ENCODE measurements at regions not wholly inside any gene's neighbourhood (a gene's known extent, or its start where the extent isn't known, plus 50 kb on each side); places are given as distances from the start of the nearest gene placed in this dataset.
"Not testable (repeated sequence)": the region's sequence is repeated elsewhere in the genome, so short reads cannot be mapped to it uniquely, and the experiment has no call there.

- no peak for DNase-seq
Measured at GRCh38 chr10:64007157-64007556, 486.0 kb downstream of the REEP3 start.

- DNase-seq: no peak
Measured at GRCh38 chr10:64010711-64011110, 489.5 kb downstream of the REEP3 start.

GRCh38 chr10:64011912-64012714 is 490.9 kb downstream of the REEP3 start:
- no peak for DNase-seq

GRCh38 chr10:64014281-64014680 is 493.1 kb downstream of the REEP3 start:
- DNase-seq: no peak

GRCh38 chr10:64023926-64024470 is 502.8 kb downstream of the REEP3 start:
- no peak for DNase-seq

- no peak for DNase-seq
Measured at GRCh38 chr10:64033711-64034110, 512.5 kb downstream of the REEP3 start.

GRCh38 chr10:64036321-64036930 is 515.2 kb downstream of the REEP3 start:
- DNase-seq: peak in 2 of 56 donors; percentile 6 to 9

GRCh38 chr10:64037071-64037661 is 516.0 kb downstream of the REEP3 start:
- DNase-seq: peak in 10 of 56 donors; percentile 4 to 37 (median 14)

GRCh38 chr10:64038107-64038506 is 516.9 kb downstream of the REEP3 start:
- peak in 3 of 56 donors; percentile 0 to 5 (median 1) for DNase-seq

- DNase-seq: no peak
Measured at GRCh38 chr10:64039198-64039597, 518.0 kb downstream of the REEP3 start.

DNA sequence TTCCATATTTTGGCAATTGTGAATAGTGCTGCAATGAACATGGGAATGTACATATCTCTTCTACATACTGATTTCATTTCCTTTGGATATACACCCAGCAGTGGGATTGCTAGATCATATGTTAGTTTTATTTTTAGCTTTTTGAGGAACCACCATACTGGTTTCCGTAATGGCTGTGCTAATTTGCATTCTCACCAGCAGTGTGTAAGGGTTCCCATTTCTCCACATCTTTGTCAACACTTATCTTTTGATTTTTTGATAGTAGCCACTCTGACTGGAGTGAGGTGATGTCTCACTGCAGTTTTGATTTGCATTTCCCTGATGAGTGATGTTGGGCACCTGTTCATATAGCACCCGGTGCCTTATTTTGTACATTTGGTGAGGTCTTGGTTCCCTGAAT is 519.6 kb downstream of the REEP3 start:
- no peak for DNase-seq

GRCh38 chr10:64041185-64041988 is 520.2 kb downstream of the REEP3 start:
- DNase-seq: peak in 42 of 56 donors; percentile 7 to 66 (median 36)

DNA sequence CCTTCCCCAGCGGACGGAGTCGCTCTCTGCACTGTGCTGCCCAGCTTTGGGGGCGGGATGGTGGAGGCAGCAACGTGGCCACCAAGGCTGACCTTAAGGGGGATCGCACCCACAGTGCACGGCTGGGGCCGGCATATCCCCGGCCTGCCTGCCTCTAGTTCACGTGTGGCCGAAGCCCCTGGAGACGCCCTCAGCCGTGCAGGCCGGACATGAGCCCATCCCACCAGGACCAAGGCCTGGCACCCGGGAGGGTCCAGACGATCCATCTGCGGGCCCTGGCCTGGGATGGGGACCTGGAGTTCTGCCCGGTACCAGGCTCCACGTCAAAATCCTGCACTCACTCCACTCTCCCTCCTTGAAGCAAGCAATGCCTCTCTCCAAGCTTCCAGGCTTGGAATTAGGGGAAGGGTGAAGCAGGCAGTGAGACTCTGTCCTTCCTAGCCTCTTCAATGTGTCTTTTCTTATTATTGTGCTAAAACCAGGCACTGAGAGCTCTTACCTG is 520.8 kb downstream of the REEP3 start:
- DNase-seq: no peak

DNA sequence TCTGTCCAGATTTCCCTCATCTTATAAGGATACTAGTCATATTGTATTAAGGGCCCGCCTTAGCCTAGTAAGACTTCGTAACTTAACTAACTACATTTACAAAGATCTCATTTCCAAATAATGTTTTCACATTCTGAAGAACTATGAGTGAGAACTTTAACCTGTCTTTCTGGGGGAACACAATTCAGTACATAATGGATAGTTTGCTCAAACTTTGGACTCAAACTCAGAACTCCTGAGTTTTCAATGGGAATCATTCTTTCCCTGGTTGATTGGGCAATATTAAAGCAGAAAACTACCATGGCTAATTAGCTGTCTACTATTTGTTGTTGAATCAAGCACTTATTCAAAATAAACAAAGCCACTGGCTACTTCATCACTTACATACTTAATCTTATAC is 522.9 kb downstream of the REEP3 start:
- no peak for DNase-seq

- DNase-seq: not testable (repeated sequence)
Measured at GRCh38 chr10:64044957-64045632, 523.9 kb downstream of the REEP3 start.

DNA sequence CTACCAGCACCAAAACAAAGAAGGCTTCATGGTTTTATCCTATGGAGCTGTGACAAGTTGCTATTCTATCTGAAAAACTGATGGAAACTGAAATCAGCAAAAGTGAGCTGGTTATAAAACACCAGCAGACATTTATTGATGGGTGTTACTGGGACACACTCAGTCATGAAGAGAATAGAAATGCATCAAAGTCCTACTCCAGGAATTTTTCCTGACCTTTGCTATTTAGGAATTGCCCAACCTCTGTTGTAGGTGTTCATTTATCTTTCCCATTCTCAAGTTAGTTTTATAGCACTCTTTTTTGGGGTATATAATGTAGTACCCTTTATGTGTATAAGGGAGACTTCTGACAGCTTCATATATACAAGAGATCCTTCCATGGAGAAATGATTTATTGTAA is 533.2 kb downstream of the REEP3 start:
- no peak for DNase-seq

GRCh38 chr10:64059884-64060283 is 538.7 kb downstream of the REEP3 start:
- no peak for DNase-seq

DNA sequence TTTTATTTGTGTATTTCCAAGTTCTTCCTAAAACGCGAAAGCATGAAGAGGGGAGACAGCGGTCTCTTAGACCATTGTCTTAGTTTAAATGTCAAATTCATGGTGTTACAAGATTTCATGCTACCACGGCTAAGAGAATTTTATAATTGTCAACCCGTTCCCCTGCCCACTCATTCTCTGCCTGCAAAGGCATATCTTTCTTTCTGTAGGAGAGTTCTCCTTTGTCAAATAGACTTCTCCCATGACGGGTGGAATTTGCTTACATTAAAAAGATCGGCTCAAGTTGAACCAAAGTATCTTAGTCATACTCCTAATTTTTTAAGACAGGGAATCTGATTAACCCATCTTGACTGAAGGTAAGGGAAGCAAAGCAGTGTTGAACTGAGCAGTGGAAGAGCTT is 539.2 kb downstream of the REEP3 start:
- peak in 3 of 56 donors; percentile 2 to 11 (median 6) for DNase-seq

DNA sequence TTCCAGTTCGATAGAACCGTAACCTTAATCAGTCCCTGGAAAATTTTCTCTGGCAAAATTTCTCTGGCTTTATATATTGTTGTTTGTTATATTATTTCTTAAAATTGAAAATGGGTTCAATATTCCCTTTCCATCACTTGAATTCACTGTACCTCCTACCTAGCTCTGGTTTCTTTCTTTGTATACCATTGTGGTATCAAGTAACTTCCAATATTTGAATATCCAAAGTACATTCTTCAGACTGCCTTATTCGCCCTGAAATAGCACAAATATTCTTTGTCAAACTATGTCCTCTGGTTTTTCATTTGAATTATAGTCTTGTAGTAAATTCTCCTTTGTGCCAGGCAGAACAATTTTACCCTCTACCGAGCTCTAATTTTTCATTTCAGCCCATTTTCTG is 541.6 kb downstream of the REEP3 start:
- DNase-seq: no peak

DNA sequence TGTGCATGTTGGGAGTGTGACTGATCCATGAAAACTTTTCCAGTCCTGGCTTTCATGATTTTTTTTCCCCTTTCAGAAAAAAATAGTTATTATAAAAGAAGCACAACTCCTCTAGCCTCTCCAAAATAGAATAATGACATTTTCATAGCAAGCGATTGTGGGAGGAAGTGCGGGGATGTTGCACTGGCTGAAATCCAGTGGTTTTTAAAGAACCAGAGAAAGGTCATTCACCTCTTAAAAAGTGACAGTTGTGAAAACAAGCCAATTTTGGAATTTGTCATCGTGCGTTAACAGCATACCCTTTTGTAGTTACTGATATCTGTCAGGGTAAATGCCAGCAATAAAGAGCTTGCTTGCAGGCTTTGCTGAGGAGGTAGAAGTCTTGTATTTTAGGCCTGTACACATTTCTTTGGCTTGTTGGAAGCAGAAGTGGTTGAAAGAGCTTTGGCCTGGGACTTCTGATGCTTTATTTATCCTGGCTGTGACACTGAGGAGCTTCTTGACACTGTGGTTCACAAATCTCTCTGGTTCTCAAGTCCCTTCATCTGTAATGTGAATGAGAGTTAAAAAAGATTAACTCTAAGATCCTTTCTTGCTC is 545.9 kb downstream of the REEP3 start:
- peak in 2 of 56 donors; percentile 4 for DNase-seq
